ENCODE measurements at regions not wholly inside any gene's neighbourhood (a gene's known extent, or its start where the extent isn't known, plus 50 kb on each side); places are given as distances from the start of the nearest gene placed in this dataset.
A peak's percentile ranks its signal among the peaks of the same experiment; 100 is the strongest.

GRCh38 chr15:62719316-62719715 lies 323.2 kb upstream of the TPM1 start:
- no peak for DNase-seq

DNA sequence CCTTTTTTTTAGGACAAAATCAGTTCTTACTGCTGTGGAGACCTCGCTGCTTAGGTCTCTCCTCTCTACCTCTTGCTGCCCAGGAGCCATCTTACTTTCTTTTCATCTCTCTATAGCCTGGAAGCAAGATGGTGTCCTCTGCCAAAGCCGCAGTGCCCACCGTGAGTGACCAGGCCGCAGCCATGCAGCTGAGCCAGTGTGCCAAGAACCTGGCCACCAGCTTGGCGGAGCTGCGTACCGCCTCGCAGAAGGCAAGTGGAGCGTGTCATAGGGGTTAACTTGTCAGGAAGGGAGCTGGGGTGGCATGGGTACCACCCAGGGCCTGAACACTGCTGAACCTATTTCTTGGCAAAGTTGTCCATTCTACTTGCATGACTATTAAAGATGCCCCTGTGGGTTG lies 320.3 kb upstream of the TPM1 start:
- DNase-seq, result no peak

DNA sequence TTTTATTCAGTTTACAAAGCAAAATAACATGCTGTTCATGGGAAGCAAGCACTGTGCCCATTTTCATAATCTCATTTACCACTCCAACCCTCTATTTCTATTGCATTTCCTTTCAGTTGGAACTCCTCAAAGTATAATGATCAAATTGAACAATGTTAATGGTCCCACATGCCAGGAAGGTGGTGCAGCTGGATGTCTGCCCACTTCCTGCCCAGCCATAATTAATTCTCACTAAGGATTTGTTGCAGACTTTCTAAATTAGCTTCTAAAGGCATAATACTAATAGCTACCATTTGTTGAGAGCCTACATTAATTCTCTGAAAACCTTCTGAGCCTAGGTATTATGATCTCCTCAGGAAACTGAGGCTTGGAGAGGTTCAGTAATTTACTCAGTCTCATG lies 316.1 kb upstream of the TPM1 start:
- no peak for DNase-seq

DNA sequence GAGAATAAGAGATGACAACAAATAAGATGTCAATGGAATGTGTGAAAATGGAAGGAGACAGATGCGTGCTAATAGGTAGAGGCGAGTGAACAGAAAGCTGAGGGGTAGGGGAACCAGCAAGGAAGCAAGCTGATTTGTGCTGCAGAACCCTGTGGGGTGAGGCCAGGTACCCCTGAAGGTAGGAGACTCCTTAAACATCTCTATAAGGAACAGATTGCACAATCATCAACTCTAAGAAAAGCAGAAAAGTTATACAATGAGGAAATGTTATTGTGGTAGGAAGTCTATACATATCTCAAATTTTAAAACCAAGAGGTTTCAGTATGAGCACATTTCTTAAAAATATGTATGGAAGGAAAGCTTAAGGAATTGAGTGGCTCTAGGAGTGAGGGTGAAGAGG lies 315.0 kb upstream of the TPM1 start:
- no peak for DNase-seq

DNA sequence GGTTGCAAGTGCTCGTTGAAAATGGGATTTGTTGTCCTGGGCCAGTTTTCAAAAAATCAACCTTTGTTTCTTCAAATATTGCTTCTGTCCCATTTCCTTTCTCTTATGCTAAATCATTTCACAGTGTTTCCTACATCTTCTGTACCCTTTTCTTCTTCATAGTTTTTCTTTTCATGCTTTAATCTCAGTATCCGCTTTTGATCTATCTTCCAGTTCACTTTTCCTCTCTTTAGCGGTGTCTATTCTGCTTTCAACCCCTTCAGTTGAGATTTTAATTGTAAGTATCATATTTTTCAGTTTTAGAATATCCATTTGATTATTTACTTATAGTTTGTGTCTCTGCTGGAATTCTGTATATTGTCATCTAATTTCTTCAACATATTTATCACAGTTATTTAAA lies 311.7 kb upstream of the TPM1 start:
- no peak for DNase-seq

DNA sequence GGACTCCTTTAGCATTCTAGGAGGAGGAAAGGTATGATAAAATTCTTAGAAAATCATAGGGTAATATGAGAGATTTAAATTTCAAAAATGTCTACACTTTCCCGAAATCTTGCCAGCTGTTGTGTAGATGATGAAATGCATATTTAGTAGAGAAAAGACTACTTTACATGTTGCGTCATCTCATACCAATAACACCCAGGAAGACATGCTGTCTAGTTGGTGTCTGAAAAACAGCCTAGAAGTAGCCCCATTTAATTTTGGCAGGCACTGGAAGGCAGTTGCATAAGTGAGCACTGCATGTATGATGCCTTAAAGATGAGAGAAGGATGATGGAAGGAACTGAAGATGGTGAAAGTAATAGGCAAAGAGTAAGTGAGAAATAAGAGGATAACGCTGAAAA lies 310.5 kb upstream of the TPM1 start:
- DNase-seq, result no peak

DNA sequence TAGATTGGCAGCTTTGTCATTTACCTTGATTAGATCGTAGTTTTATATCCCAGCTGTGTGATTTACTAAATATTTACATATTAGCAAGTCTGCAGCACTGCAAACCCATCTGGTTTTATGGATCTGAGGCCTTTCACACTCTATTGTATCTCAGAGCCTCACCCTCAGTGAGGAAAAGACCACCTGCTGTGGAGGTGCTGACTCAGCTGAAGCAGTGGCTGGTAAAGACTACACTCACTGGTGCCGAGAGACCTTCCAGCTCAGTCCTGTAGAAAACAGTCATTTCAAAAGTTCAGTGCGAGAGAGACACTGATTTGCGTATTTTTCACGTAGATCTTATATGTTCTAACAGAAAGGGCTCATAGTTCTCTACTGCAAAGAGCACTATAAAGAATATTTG lies 307.8 kb upstream of the TPM1 start:
- no peak for DNase-seq

DNA sequence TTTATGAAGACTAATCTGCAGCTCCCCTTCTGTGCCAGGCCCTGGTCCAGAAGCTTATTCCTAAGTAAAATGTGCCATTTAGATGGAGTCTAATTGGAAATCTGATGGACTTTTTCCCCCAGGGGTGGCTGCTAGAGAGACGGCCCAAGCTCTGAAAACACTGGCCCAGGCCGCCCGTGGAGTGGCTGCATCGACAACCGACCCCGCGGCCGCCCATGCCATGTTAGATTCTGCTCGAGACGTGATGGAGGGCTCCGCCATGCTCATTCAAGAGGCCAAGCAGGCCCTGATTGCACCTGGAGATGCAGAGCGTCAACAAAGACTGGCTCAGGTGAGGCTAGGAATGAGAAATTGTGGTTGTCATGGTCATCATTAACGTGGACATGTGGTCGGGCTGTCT lies 305.8 kb upstream of the TPM1 start:
- no peak for DNase-seq

GRCh38 chr15:62737551-62737950 lies 305.0 kb upstream of the TPM1 start:
- no peak for DNase-seq

DNA sequence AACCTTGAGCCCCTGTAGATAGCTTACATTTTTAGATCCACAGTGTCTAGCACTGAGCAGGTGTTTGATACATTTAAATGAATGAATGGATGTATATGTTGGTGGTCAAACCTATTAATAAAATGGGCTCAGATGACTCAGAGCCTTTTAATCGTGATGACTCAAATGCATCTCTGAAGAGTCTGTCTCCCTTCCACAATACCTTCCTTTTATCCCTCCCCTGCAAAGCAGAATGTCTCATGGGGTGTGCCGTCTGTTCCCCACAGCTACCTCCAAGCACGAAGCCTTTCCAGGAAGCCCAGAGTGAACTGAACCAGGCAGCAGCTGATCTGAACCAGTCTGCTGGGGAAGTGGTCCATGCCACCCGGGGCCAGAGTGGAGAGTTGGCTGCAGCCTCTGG lies 303.5 kb upstream of the TPM1 start:
- DNase-seq, result no peak

DNA sequence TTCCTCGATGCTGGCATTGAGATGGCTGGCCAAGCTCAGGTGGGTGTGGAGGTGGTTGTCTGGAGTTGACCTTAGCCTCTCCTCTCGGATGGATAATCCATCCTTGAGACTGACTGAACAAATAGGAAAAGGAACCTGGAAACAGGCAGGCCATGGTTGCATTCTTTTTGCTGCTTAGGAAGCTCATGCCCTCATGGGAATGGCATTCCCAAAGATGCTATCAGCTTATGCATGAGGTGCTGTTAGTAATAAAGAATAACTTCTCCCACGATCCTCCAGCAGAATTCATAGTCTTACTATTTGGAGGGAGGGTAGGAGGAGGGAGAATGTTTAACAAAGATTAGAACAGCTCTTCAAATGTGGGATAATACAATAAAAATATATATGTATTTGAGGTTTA lies 303.0 kb upstream of the TPM1 start:
- no peak for DNase-seq

DNA sequence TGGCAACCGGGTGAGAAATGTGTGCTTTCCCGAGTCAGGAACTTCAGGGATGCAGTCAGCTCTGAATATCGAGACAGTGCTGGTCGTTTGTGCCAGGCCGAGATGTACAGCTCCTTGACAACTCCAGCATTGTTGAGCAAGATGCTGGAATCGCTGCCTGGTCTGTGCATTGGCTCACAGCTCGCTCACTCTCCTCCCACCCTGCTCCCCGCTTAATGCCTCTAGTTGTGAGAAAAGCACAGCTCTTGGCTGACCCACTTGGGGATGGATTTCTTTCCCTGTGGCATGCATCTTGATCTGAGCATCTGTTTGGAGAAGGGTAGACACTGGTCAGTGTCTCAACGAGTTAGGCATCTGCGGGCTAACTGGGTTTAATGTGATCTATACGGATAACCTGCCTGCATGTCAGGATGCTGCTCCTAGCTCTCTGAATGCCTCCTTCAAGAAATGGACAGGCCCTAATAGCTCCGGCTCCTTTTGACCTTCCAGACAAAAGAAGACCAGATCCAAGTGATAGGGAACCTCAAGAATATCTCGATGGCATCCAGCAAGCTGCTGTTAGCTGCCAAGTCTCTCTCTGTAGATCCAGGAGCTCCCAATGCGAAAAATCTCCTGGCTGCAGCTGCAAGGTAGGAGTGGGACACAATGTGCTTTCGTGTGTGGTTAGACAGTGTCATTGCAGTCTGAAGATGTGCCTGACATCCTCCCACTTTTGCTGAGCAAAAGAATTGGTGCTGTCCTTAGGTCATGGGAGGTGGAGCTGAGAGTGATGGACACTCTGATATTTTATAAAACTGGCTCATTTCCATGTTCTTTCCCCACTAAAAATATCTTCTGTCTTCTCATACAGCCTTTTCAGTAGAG lies 302.2 kb upstream of the TPM1 start:
- DNase-seq, result no peak

- no peak for DNase-seq
Observed at GRCh38 chr15:62741106-62741505, 301.4 kb upstream of the TPM1 start.

- DNase-seq, result peak; percentile 67
Observed at GRCh38 chr15:62742409-62743171, 300.0 kb upstream of the TPM1 start.

GRCh38 chr15:62745621-62746225 lies 296.8 kb upstream of the TPM1 start:
- DNase-seq, result no peak

- no peak for DNase-seq
Observed at GRCh38 chr15:62748196-62748595, 294.4 kb upstream of the TPM1 start.

- no peak for DNase-seq
Observed at GRCh38 chr15:62749036-62749815, 293.3 kb upstream of the TPM1 start.

- no peak for DNase-seq
Observed at GRCh38 chr15:62750471-62750870, 292.1 kb upstream of the TPM1 start.

DNA sequence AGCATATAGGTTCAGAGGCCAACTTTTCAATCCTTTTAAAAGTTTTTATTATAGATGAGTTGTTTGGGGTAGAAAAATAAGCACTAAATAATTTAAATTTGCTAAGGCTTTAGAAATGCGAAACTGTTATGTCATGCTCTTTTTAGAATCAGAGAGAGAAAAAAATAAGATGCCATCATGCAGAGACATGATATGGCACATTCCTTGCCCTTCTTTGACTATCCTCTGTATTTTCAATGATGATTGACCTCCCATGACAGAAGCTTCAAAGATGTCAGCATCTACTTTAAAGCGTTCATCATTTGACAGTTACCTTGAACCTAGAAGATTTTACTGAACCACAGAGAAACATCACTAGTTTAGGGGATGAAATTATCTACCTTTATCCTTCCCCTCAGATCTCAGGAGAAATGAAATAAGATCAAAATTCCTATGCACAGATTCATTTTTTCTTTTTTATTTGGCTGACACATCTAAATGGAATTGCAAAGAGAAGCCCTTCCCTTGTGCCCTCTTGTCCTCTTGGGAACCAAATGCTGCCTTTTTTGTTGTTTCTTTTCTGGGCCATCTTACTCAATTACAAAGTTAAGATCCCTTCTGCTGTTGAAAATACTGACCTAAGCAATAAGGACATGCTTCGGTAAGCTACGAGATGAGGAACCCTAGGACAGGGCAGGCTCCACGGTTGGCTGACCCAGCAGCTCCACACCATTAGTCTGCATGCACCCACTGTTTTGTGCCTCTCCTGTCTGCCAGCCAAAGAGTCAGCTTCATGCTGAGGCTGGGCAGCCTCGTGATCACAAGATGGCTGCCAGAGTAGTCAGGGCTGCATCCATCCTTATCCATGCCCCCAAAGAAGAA lies 289.7 kb upstream of the TPM1 start:
- no peak for DNase-seq

- no peak for DNase-seq
Observed at GRCh38 chr15:62753518-62754221, 288.9 kb upstream of the TPM1 start.

DNA sequence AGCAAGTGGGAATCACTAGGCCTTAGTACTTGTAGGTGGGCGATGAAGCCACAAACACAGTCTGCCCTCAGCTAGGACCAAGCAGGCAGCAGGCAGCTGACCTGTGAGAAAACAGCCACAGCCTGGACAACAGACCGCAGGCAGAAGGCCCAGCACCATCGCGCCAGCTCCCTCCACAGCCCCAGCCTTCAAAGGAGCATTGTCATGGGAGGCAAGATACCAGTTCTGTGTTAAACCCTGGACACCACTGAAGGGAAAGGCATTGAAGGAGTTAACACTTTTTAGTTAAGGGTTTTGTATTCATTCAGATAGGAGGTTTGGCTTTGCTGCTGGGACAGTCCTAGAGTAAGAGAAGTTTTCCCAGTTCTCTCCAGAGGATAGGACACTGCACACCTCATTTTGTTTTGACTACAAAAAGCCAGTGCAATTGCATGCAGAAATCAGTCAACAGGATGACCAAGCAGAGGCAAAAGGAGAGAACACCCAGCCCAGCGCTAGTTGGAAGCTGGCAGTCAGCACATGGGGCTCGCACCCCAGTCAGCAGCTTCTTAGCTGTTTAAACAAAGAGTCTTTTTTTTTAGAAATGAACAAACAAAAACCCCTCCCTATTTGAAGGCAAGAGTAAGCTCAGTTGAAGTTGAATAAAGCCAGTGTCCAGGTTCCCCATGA lies 286.1 kb upstream of the TPM1 start:
- no peak for DNase-seq

All from hindlimb muscle (tissue), 1 donor.